T-helper 17 cell (primary cell): ENCODE measurements at regions not wholly inside any gene's neighbourhood (a gene's known extent, or its start where the extent isn't known, plus 50 kb on each side); places are given as distances from the start of the nearest gene placed in this dataset.

Experiments used
- ATAC-seq: fragments of 150-1000 bp; cut with Tn5 transposase; 2 replicates; pipeline ENCODE4 v1.10.0; 2021; ENCODE audit warnings: mild to moderate bottlenecking, moderate library complexity
- DNase-seq, 3 donors: peaks; one replicate each; pipeline versions ENCODE4 v3.0.0 to v3.0.0-alpha.2; 2020 to 2021
- H3K9me3 ChIP-seq: one replicate; pipeline ENCODE4 v1.7.0; 2013; ENCODE audit warnings: low read length, mild to moderate bottlenecking; ENCODE audit not compliant: control insufficient read depth, poor library complexity, severe bottlenecking
- H3K27ac Mint-ChIP-seq: one replicate; pipeline ENCODE4 v1.8.0; 2022; ENCODE audit warnings: mild to moderate bottlenecking, moderate library complexity, mixed read lengths
- H3K27me3 Mint-ChIP-seq: one replicate; pipeline ENCODE4 v1.8.0; 2022; ENCODE audit warnings: mixed read lengths
- H3K36me3 Mint-ChIP-seq: one replicate; pipeline ENCODE4 v1.8.0; 2022; ENCODE audit warnings: low read depth, mixed read lengths
- H3K4me1 Mint-ChIP-seq: one replicate; pipeline ENCODE4 v1.8.0; 2022; ENCODE audit warnings: mild to moderate bottlenecking, mixed read lengths
- H3K4me3 Mint-ChIP-seq: one replicate; pipeline ENCODE4 v1.8.0; 2022; ENCODE audit warnings: mild to moderate bottlenecking, moderate library complexity, mixed read lengths

- H3K27ac Mint-ChIP-seq, result no peak overlapping the region
- H3K27me3 Mint-ChIP-seq, result no peaks in the 10 kb centered on the region
- H3K4me3 Mint-ChIP-seq, result no peak overlapping the region
Observed at GRCh38 chr4:181959121-181959520, 284.1 kb upstream of the TENM3 start.

GRCh38 chr4:181960384-181960783 lies 282.8 kb upstream of the TENM3 start:
- no peaks in the 10 kb centered on the region for H3K27me3 Mint-ChIP-seq
- no peaks in the 10 kb centered on the region for H3K9me3 ChIP-seq
- H3K4me3 Mint-ChIP-seq, result no peak overlapping the region
- no peaks in the 10 kb centered on the region for H3K4me1 Mint-ChIP-seq
- ATAC-seq (no peak), DNase-seq (no peak)
- no peaks in the 10 kb centered on the region for H3K36me3 Mint-ChIP-seq
- H3K27ac Mint-ChIP-seq, result no peak overlapping the region

More at GRCh38 chr4:181959121-181959520, 284.1 kb upstream of the TENM3 start:
- no peak for DNase-seq
- ATAC-seq, result no peak
- H3K4me1 Mint-ChIP-seq, result no peaks in the 10 kb centered on the region
- H3K9me3 ChIP-seq, result no peaks in the 10 kb centered on the region
- H3K36me3 Mint-ChIP-seq, result no peaks in the 10 kb centered on the region

GRCh38 chr4:181962321-181962720 lies 280.9 kb upstream of the TENM3 start:
- no peak overlapping the region for H3K4me3 Mint-ChIP-seq
- no peak overlapping the region for H3K27ac Mint-ChIP-seq
- no peaks in the 10 kb centered on the region for H3K4me1 Mint-ChIP-seq
- DNase-seq (no peak), ATAC-seq (no peak)
- no peaks in the 10 kb centered on the region for H3K27me3 Mint-ChIP-seq
- no peaks in the 10 kb centered on the region for H3K9me3 ChIP-seq
- no peaks in the 10 kb centered on the region for H3K36me3 Mint-ChIP-seq

- no peaks in the 10 kb centered on the region for H3K4me1 Mint-ChIP-seq
- H3K9me3 ChIP-seq, result no peaks in the 10 kb centered on the region
- ATAC-seq (no peak), DNase-seq (no peak)
- H3K27ac Mint-ChIP-seq, result no peak overlapping the region
- no peaks in the 10 kb centered on the region for H3K27me3 Mint-ChIP-seq
- no peak overlapping the region for H3K4me3 Mint-ChIP-seq
- H3K36me3 Mint-ChIP-seq, result no peaks in the 10 kb centered on the region
Observed at GRCh38 chr4:181964731-181965130, 278.5 kb upstream of the TENM3 start.

- no peaks in the 10 kb centered on the region for H3K36me3 Mint-ChIP-seq
- no peak overlapping the region for H3K4me3 Mint-ChIP-seq
- H3K27ac Mint-ChIP-seq, result no peak overlapping the region
- no peak for DNase-seq
- no peaks in the 10 kb centered on the region for H3K4me1 Mint-ChIP-seq
- H3K9me3 ChIP-seq, result no peaks in the 10 kb centered on the region
- ATAC-seq, result no peak
- no peaks in the 10 kb centered on the region for H3K27me3 Mint-ChIP-seq
Observed at GRCh38 chr4:181966104-181966551, 277.1 kb upstream of the TENM3 start.

- no peak overlapping the region for H3K4me3 Mint-ChIP-seq
- ATAC-seq (no peak), DNase-seq (no peak)
- no peak overlapping the region for H3K27ac Mint-ChIP-seq
- no peaks in the 10 kb centered on the region for H3K9me3 ChIP-seq
- no peaks in the 10 kb centered on the region for H3K4me1 Mint-ChIP-seq
- no peaks in the 10 kb centered on the region for H3K27me3 Mint-ChIP-seq
- no peaks in the 10 kb centered on the region for H3K36me3 Mint-ChIP-seq
Observed at GRCh38 chr4:181967401-181967800, 275.8 kb upstream of the TENM3 start.

- DNase-seq (no peak), ATAC-seq (no peak)
- no peaks in the 10 kb centered on the region for H3K27me3 Mint-ChIP-seq
- no peaks in the 10 kb centered on the region for H3K36me3 Mint-ChIP-seq
- H3K4me1 Mint-ChIP-seq, result no peaks in the 10 kb centered on the region
- no peak overlapping the region for H3K4me3 Mint-ChIP-seq
- no peak overlapping the region for H3K27ac Mint-ChIP-seq
- H3K9me3 ChIP-seq, result no peaks in the 10 kb centered on the region
Observed at GRCh38 chr4:181968371-181968770, 274.8 kb upstream of the TENM3 start.

GRCh38 chr4:181969151-181969550 lies 274.1 kb upstream of the TENM3 start:
- Mint-ChIP-seq H3K27me3 (no peaks in the 10 kb centered on the region), H3K36me3 (no peaks in the 10 kb centered on the region), H3K4me1 (no peaks in the 10 kb centered on the region), H3K4me3 (no peak overlapping the region), H3K27ac (no peak overlapping the region)
- DNase-seq (no peak), ATAC-seq (no peak)
- H3K9me3 ChIP-seq, result no peaks in the 10 kb centered on the region

- no peak overlapping the region for H3K4me3 Mint-ChIP-seq
- ATAC-seq (no peak), DNase-seq (no peak)
- H3K36me3 Mint-ChIP-seq, result no peaks in the 10 kb centered on the region
- H3K27me3 Mint-ChIP-seq, result no peaks in the 10 kb centered on the region
- no peaks in the 10 kb centered on the region for H3K9me3 ChIP-seq
- no peak overlapping the region for H3K27ac Mint-ChIP-seq
- no peaks in the 10 kb centered on the region for H3K4me1 Mint-ChIP-seq
Observed at GRCh38 chr4:181970366-181970765, 272.8 kb upstream of the TENM3 start.

- Mint-ChIP-seq H3K4me3 (no peak overlapping the region), H3K4me1 (no peaks in the 10 kb centered on the region), H3K27ac (no peak overlapping the region), H3K36me3 (no peaks in the 10 kb centered on the region), H3K27me3 (no peaks in the 10 kb centered on the region)
- DNase-seq (no peak), ATAC-seq (no peak)
- no peaks in the 10 kb centered on the region for H3K9me3 ChIP-seq
Observed at GRCh38 chr4:181971411-181971810, 271.8 kb upstream of the TENM3 start.

GRCh38 chr4:181971973-181972372 lies 271.2 kb upstream of the TENM3 start:
- ATAC-seq (no peak), DNase-seq (no peak)
- H3K27ac Mint-ChIP-seq, result no peak overlapping the region
- H3K27me3 Mint-ChIP-seq, result no peaks in the 10 kb centered on the region
- H3K4me1 Mint-ChIP-seq, result no peaks in the 10 kb centered on the region
- H3K9me3 ChIP-seq, result no peaks in the 10 kb centered on the region
- no peak overlapping the region for H3K4me3 Mint-ChIP-seq
- no peaks in the 10 kb centered on the region for H3K36me3 Mint-ChIP-seq

GRCh38 chr4:181976764-181977163 lies 266.4 kb upstream of the TENM3 start:
- no peaks in the 10 kb centered on the region for H3K4me1 Mint-ChIP-seq

GRCh38 chr4:181982437-181982836 lies 260.8 kb upstream of the TENM3 start:
- DNase-seq, result no peak
- Mint-ChIP-seq H3K27me3 (no peaks in the 10 kb centered on the region), H3K4me1 (no peaks in the 10 kb centered on the region), H3K36me3 (no peaks in the 10 kb centered on the region), H3K27ac (no peak overlapping the region), H3K4me3 (no peak overlapping the region)
- no peak for ATAC-seq
- no peaks in the 10 kb centered on the region for H3K9me3 ChIP-seq

More at GRCh38 chr4:181976764-181977163, 266.4 kb upstream of the TENM3 start:
- Mint-ChIP-seq H3K27me3 (no peaks in the 10 kb centered on the region), H3K4me3 (no peak overlapping the region), H3K36me3 (no peaks in the 10 kb centered on the region), H3K27ac (no peak overlapping the region)
- no peaks in the 10 kb centered on the region for H3K9me3 ChIP-seq
- ATAC-seq, result no peak
- no peak for DNase-seq

- no peaks in the 10 kb centered on the region for H3K9me3 ChIP-seq
- H3K36me3 Mint-ChIP-seq, result no peaks in the 10 kb centered on the region
- DNase-seq (no peak), ATAC-seq (no peak)
- no peak overlapping the region for H3K27ac Mint-ChIP-seq
- H3K4me3 Mint-ChIP-seq, result no peak overlapping the region
- no peaks in the 10 kb centered on the region for H3K27me3 Mint-ChIP-seq
- H3K4me1 Mint-ChIP-seq, result no peaks in the 10 kb centered on the region
Observed at GRCh38 chr4:181982856-181983255, 260.3 kb upstream of the TENM3 start.

- Mint-ChIP-seq H3K36me3 (no peaks in the 10 kb centered on the region), H3K4me3 (no peak overlapping the region), H3K27ac (no peak overlapping the region), H3K4me1 (no peaks in the 10 kb centered on the region), H3K27me3 (no peaks in the 10 kb centered on the region)
- H3K9me3 ChIP-seq, result no peaks in the 10 kb centered on the region
- DNase-seq (no peak), ATAC-seq (no peak)
Observed at GRCh38 chr4:181987392-181987791, 255.8 kb upstream of the TENM3 start.
